Transverse colon (tissue), 4 donors: ENCODE measurements at regions not wholly inside any gene's neighbourhood (a gene's known extent, or its start where the extent isn't known, plus 50 kb on each side); places are given as distances from the start of the nearest gene placed in this dataset.

Experiments used
- EP300 ChIP-seq: sonication (generic); formaldehyde crosslinking; IDR thresholded peaks from one replicate; pipeline ENCODE4 v1.6.1; 2017; ENCODE audit warnings: antibody characterized with exemption, low read depth
- POLR2A ChIP-seq: fragments of 450-650 bp; IDR thresholded peaks from one replicate; pipeline ENCODE4 v1.6.1; 2016; ENCODE audit warnings: antibody characterized with exemption, mild to moderate bottlenecking, moderate library complexity
- POLR2AphosphoS5 ChIP-seq, 3 donors: sonication (generic); formaldehyde crosslinking; IDR thresholded peaks; one replicate each; pipeline ENCODE4 v1.6.1; 2016; ENCODE audit warnings: antibody characterized with exemption in 3 of 3
- TF ChIP-seq, protein P1 (sequence below), 5 experiments: fragments of 200-600 bp in 3 of 5; fragments of 450-650 bp in 2 of 5; sonication (generic) in 3 of 5; IDR thresholded peaks; 1 replicate in 2 of 5; 2 replicates in 3 of 5; pipeline ENCODE4 v1.5.1; 2016 to 2017; ENCODE audit warnings: antibody characterized with exemption in 5 of 5, inconsistent platforms in 3 of 5, mild to moderate bottlenecking in 2 of 5, moderate library complexity in 1 of 5

- TF ChIP-seq POLR2AphosphoS5 (IDR thresholded peaks at IDR 0.05): no peak
- TF ChIP-seq, protein P1, sequence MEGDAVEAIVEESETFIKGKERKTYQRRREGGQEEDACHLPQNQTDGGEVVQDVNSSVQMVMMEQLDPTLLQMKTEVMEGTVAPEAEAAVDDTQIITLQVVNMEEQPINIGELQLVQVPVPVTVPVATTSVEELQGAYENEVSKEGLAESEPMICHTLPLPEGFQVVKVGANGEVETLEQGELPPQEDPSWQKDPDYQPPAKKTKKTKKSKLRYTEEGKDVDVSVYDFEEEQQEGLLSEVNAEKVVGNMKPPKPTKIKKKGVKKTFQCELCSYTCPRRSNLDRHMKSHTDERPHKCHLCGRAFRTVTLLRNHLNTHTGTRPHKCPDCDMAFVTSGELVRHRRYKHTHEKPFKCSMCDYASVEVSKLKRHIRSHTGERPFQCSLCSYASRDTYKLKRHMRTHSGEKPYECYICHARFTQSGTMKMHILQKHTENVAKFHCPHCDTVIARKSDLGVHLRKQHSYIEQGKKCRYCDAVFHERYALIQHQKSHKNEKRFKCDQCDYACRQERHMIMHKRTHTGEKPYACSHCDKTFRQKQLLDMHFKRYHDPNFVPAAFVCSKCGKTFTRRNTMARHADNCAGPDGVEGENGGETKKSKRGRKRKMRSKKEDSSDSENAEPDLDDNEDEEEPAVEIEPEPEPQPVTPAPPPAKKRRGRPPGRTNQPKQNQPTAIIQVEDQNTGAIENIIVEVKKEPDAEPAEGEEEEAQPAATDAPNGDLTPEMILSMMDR (IDR thresholded peaks at IDR 0.05): no peak
- TF ChIP-seq EP300: no peak
- no peak for TF ChIP-seq POLR2A
These were observed 556.3 kb downstream of the PCDH17 start for GRCh38 chr13:58187881-58188280.
